ENCODE measurements at regions not wholly inside any gene's neighbourhood (a gene's known extent, or its start where the extent isn't known, plus 50 kb on each side); places are given as distances from the start of the nearest gene placed in this dataset.

- Histone ChIP-seq H3K27ac (ENCODE audit: low read depth in 1 of 2, low read length in 1 of 2) (no peak overlapping the region), H3K36me3 (ENCODE audit: control insufficient read depth in 4 of 4, insufficient read depth in 4 of 4, low read length in 4 of 4) (no peaks in the 10 kb centered on the region), H3K27me3 (ENCODE audit: control insufficient read depth in 3 of 3, insufficient read depth in 3 of 3, low read length in 2 of 3) (no peaks in the 10 kb centered on the region), H3K9ac (ENCODE audit: insufficient read depth in 1 of 2, low read length in 2 of 2) (no peak overlapping the region), H3K9me3 (ENCODE audit: control insufficient read depth in 4 of 4, insufficient read depth in 3 of 4, low read length in 3 of 4) (no peaks in the 10 kb centered on the region), H3K4me3 (no peak overlapping the region), H3K4me1 (ENCODE audit: control insufficient read depth in 5 of 5, insufficient read depth in 5 of 5, low read length in 5 of 5) (no peaks in the 10 kb centered on the region)
- no peak for DNase-seq
- TF ChIP-seq CTCF (IDR thresholded peaks at IDR 0.05; ENCODE audit: control extremely low read depth, extremely low read depth) = no peak
- ATAC-seq (ENCODE audit: insufficient read depth, low FRiP score) = no peak
- WGBS, 2 donors = 77 to 88% methylated on average over 3 of the region's 3 CpGs
These were observed 406.2 kb downstream of the LIG4 start for GRCh38 chr13:107809125-107809524.

- no peak overlapping the region for H3K4me3 ChIP-seq
- no peaks in the 10 kb centered on the region for H3K27me3 ChIP-seq (ENCODE audit: control insufficient read depth in 3 of 3, insufficient read depth in 3 of 3, low read length in 2 of 3)
- no peak overlapping the region for H3K9ac ChIP-seq (ENCODE audit: insufficient read depth in 1 of 2, low read length in 2 of 2)
- H3K27ac ChIP-seq (ENCODE audit: low read depth in 1 of 2, low read length in 1 of 2) = no peak overlapping the region
- H3K36me3 ChIP-seq (ENCODE audit: control insufficient read depth in 4 of 4, insufficient read depth in 4 of 4, low read length in 4 of 4) = no peaks in the 10 kb centered on the region
- ATAC-seq (ENCODE audit: insufficient read depth, low FRiP score) (no peak), DNase-seq (peak in 1 of 3 donors; percentile 22)
- no peak for TF ChIP-seq CTCF (IDR thresholded peaks at IDR 0.05; ENCODE audit: control extremely low read depth, extremely low read depth)
- 74 to 84% methylated on average over 3 of the region's 3 CpGs for WGBS, 2 donors
- no peaks in the 10 kb centered on the region for H3K4me1 ChIP-seq (ENCODE audit: control insufficient read depth in 5 of 5, insufficient read depth in 5 of 5, low read length in 5 of 5)
- H3K9me3 ChIP-seq (ENCODE audit: control insufficient read depth in 4 of 4, insufficient read depth in 3 of 4, low read length in 3 of 4) = no peaks in the 10 kb centered on the region
These were observed 406.9 kb downstream of the LIG4 start for GRCh38 chr13:107808389-107808788.

- no peaks in the 10 kb centered on the region for H3K36me3 ChIP-seq (ENCODE audit: control insufficient read depth in 4 of 4, insufficient read depth in 4 of 4, low read length in 4 of 4)
- no peaks in the 10 kb centered on the region for H3K27me3 ChIP-seq (ENCODE audit: control insufficient read depth in 3 of 3, insufficient read depth in 3 of 3, low read length in 2 of 3)
- H3K27ac ChIP-seq (ENCODE audit: low read depth in 1 of 2, low read length in 1 of 2) = no peak overlapping the region
- no peak for ATAC-seq (ENCODE audit: insufficient read depth, low FRiP score)
- H3K9ac ChIP-seq (ENCODE audit: insufficient read depth in 1 of 2, low read length in 2 of 2) = no peak overlapping the region
- no peak overlapping the region for H3K4me3 ChIP-seq
- H3K9me3 ChIP-seq (ENCODE audit: control insufficient read depth in 4 of 4, insufficient read depth in 3 of 4, low read length in 3 of 4) = no peaks in the 10 kb centered on the region
- WGBS, 2 donors = 50 to 64% methylated on average over 3 of the region's 3 CpGs
- no peak for TF ChIP-seq CTCF (IDR thresholded peaks at IDR 0.05; ENCODE audit: control extremely low read depth, extremely low read depth)
- no peaks in the 10 kb centered on the region for H3K4me1 ChIP-seq (ENCODE audit: control insufficient read depth in 5 of 5, insufficient read depth in 5 of 5, low read length in 5 of 5)
- DNase-seq = no peak
These were observed 407.8 kb downstream of the LIG4 start for GRCh38 chr13:107807306-107808073.

GRCh38 chr13:107806726-107807125 lies 408.6 kb downstream of the LIG4 start:
- Histone ChIP-seq H3K27ac (ENCODE audit: low read depth in 1 of 2, low read length in 1 of 2) (no peak overlapping the region), H3K4me3 (no peak overlapping the region), H3K27me3 (ENCODE audit: control insufficient read depth in 3 of 3, insufficient read depth in 3 of 3, low read length in 2 of 3) (no peaks in the 10 kb centered on the region), H3K36me3 (ENCODE audit: control insufficient read depth in 4 of 4, insufficient read depth in 4 of 4, low read length in 4 of 4) (no peaks in the 10 kb centered on the region), H3K4me1 (ENCODE audit: control insufficient read depth in 5 of 5, insufficient read depth in 5 of 5, low read length in 5 of 5) (no peaks in the 10 kb centered on the region), H3K9ac (ENCODE audit: insufficient read depth in 1 of 2, low read length in 2 of 2) (no peak overlapping the region), H3K9me3 (ENCODE audit: control insufficient read depth in 4 of 4, insufficient read depth in 3 of 4, low read length in 3 of 4) (no peaks in the 10 kb centered on the region)
- ATAC-seq (ENCODE audit: insufficient read depth, low FRiP score) = no peak
- DNase-seq = no peak
- WGBS, 2 donors = 83 to 91% methylated on average over 2 of the region's 2 CpGs
- no peak for TF ChIP-seq CTCF (IDR thresholded peaks at IDR 0.05; ENCODE audit: control extremely low read depth, extremely low read depth)

Data from lung (tissue), 11 donors.